Nephron progenitor cell (in vitro differentiated cells): ENCODE measurements at regions not wholly inside any gene's neighbourhood (a gene's known extent, or its start where the extent isn't known, plus 50 kb on each side); places are given as distances from the start of the nearest gene placed in this dataset.

Experiments
- DNase-seq: peaks from one replicate; pipeline ENCODE4 v3.0.0; 2021
- H3K27ac Mint-ChIP-seq: 2 replicates; pipeline ENCODE4 v1.8.0; 2021; ENCODE audit warnings: mild to moderate bottlenecking, moderate library complexity, mixed read lengths
- H3K27me3 Mint-ChIP-seq: 2 replicates; pipeline ENCODE4 v1.8.0; 2021; ENCODE audit warnings: mild to moderate bottlenecking, low read depth, mixed read lengths; ENCODE audit not compliant: poor library complexity
- H3K36me3 Mint-ChIP-seq: 2 replicates; pipeline ENCODE4 v1.8.0; 2021; ENCODE audit warnings: low read depth, mixed read lengths
- H3K4me1 Mint-ChIP-seq: 2 replicates; pipeline ENCODE4 v1.8.0; 2021; ENCODE audit warnings: mixed read lengths
- H3K4me3 Mint-ChIP-seq: 2 replicates; pipeline ENCODE4 v1.8.0; 2021; ENCODE audit warnings: mild to moderate bottlenecking, moderate library complexity, mixed read lengths
- H3K9me3 Mint-ChIP-seq: 2 replicates; pipeline ENCODE4 v1.8.0; 2021; ENCODE audit warnings: mild to moderate bottlenecking, moderate library complexity, mixed read lengths
- TF ChIP-seq, protein P1 (sequence below): fragments of 200-600 bp; sonication (generic); IDR thresholded peaks from 2 replicates; pipeline ENCODE4 v1.5.0; 2021; ENCODE audit warnings: antibody characterized with exemption

DNA sequence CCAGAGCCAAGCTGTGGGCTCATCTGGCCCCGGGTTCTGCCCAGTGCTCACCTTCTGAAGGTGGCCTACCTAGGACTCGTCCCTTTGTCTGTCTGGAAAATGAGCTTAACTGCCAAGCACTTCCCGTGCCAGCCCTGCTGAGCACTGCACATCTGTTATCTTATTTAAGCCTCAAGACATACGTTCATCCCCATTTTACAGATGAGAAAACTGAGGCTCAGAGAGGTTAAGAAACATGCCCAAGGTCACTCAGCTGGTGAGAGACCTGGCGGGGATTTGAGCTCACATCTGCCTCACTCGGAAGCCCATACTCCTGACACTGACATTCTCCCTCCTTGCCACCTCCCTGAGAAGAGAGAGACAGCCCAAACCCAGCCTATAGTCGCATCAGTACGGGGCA is 226.2 kb downstream of the MN1 start:
- H3K27me3 Mint-ChIP-seq, result peaks cover 46% of the 10 kb centered on the region
- H3K9me3 Mint-ChIP-seq, result peaks cover 6% of the 10 kb centered on the region
- H3K4me3 Mint-ChIP-seq, result no peak overlapping the region
- no peaks in the 10 kb centered on the region for H3K36me3 Mint-ChIP-seq
- DNase-seq, result no peak
- no peak overlapping the region for H3K27ac Mint-ChIP-seq
- TF ChIP-seq, protein P1, sequence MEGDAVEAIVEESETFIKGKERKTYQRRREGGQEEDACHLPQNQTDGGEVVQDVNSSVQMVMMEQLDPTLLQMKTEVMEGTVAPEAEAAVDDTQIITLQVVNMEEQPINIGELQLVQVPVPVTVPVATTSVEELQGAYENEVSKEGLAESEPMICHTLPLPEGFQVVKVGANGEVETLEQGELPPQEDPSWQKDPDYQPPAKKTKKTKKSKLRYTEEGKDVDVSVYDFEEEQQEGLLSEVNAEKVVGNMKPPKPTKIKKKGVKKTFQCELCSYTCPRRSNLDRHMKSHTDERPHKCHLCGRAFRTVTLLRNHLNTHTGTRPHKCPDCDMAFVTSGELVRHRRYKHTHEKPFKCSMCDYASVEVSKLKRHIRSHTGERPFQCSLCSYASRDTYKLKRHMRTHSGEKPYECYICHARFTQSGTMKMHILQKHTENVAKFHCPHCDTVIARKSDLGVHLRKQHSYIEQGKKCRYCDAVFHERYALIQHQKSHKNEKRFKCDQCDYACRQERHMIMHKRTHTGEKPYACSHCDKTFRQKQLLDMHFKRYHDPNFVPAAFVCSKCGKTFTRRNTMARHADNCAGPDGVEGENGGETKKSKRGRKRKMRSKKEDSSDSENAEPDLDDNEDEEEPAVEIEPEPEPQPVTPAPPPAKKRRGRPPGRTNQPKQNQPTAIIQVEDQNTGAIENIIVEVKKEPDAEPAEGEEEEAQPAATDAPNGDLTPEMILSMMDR, result no peak
- peaks cover 44% of the 10 kb centered on the region for H3K4me1 Mint-ChIP-seq

DNA sequence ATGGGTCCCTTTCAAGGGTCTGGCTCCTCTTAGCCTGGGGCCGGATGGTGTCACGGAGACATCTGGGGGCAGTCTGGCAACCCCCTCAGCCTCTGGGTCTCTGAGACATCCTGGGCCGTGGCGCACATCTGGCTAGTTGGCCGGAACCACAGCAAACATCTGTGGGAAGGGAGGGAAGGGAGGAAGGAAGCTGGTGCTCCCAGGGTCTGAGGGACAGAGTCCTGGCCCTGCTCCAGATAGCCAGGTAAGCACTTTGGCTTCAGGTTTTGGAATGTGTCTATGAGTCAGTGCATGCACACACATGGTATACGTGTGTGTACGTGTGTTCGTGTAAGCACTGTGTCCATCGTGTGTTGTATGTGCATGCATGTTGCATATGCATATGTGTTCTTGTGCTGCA is 225.1 kb downstream of the MN1 start:
- peaks cover 6% of the 10 kb centered on the region for H3K9me3 Mint-ChIP-seq
- DNase-seq, result no peak
- H3K36me3 Mint-ChIP-seq, result no peaks in the 10 kb centered on the region
- H3K4me1 Mint-ChIP-seq, result peaks cover 39% of the 10 kb centered on the region
- H3K4me3 Mint-ChIP-seq, result no peak overlapping the region
- peaks cover 48% of the 10 kb centered on the region for H3K27me3 Mint-ChIP-seq
- TF ChIP-seq, protein P1, result no peak
- H3K27ac Mint-ChIP-seq, result no peak overlapping the region

DNA sequence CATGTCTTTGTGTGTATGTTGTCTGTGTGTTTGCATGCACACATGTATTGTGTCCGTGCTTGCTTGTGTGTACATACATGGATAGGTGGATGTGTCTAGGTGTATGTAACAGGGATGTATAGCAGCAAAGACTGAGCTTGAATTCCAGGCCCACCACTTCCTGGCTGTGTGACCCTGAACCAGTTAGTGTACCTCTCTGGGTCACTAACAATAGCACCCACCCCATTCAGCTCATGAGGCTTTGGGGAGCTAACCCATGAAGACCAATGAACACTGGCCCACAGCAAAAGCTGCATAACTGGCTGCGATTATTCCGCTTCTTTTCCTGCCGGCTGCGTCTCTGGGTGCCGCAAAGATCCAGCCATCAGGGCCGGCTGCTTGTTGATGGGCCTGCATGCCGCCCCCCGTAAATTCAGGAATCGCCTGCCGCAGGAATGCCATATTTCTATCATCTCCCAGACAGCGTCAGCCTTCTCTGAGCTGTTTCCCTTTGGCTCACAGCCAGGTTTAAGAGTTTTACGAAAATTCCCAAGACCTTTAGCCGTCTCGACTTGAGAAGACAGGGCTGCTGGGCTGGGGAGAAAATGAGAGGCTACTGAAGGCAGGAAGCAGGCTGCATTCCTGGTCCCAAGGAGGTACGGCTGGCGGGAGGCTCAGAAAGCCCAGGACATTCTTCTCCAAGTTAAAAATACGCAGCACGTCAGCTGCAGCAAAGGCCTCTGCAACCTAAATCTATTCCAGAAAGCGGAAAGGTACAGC is 224.6 kb downstream of the MN1 start:
- Mint-ChIP-seq H3K27ac (no peak overlapping the region), H3K4me3 (no peak overlapping the region), H3K27me3 (peaks cover 45% of the 10 kb centered on the region), H3K9me3 (peaks cover 5% of the 10 kb centered on the region), H3K36me3 (no peaks in the 10 kb centered on the region), H3K4me1 (peaks cover 33% of the 10 kb centered on the region)
- TF ChIP-seq, protein P1, result no peak
- DNase-seq, result no peak

GRCh38 chr22:27577574-27577969 is 224.0 kb downstream of the MN1 start:
- TF ChIP-seq, protein P1, result no peak
- no peaks in the 10 kb centered on the region for H3K9me3 Mint-ChIP-seq

DNA sequence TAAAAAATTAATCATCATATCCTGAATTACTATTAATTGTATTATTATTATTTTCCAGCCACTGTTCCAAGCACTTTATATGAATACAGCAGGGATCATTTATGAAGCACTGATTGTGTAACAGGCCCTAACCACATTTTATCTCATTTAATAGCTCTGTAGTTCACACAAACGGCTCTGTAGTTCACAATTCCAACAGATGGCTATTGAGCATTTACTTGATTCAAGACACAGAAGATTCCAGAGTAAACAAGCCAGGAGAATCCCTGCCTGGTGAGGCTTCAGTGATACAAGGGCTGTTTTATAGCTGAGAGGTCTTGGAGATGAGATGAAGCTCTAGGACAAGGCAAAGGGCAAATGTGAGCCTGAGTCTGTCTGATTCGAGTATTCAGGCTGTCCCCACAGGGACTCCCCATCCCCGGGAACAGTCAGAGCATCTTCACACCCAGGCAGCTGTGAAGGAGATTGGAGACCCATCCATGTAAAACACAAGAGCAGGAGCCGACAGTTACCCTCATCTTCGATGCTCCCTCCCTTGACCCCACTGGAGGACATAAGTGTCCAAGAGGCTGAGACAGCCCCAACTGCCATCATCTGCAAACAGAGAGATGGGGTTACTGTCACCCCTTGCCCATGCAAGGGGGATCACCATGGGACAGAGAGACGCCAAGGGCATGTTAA is 222.5 kb downstream of the MN1 start:
- Mint-ChIP-seq H3K4me3 (no peak overlapping the region), H3K27ac (no peak overlapping the region), H3K27me3 (peaks cover 47% of the 10 kb centered on the region), H3K36me3 (no peaks in the 10 kb centered on the region), H3K9me3 (no peaks in the 10 kb centered on the region), H3K4me1 (peaks cover 21% of the 10 kb centered on the region)
- TF ChIP-seq, protein P1, result no peak
- no peak for DNase-seq

More at GRCh38 chr22:27577574-27577969, 224.0 kb downstream of the MN1 start:
- no peak for DNase-seq
- H3K27ac Mint-ChIP-seq, result no peak overlapping the region
- H3K4me1 Mint-ChIP-seq, result peaks cover 27% of the 10 kb centered on the region
- no peaks in the 10 kb centered on the region for H3K36me3 Mint-ChIP-seq
- peaks cover 40% of the 10 kb centered on the region for H3K27me3 Mint-ChIP-seq
- H3K4me3 Mint-ChIP-seq, result no peak overlapping the region
